ENCODE measurements at regions not wholly inside any gene's neighbourhood (a gene's known extent, or its start where the extent isn't known, plus 50 kb on each side); places are given as distances from the start of the nearest gene placed in this dataset.

DNA sequence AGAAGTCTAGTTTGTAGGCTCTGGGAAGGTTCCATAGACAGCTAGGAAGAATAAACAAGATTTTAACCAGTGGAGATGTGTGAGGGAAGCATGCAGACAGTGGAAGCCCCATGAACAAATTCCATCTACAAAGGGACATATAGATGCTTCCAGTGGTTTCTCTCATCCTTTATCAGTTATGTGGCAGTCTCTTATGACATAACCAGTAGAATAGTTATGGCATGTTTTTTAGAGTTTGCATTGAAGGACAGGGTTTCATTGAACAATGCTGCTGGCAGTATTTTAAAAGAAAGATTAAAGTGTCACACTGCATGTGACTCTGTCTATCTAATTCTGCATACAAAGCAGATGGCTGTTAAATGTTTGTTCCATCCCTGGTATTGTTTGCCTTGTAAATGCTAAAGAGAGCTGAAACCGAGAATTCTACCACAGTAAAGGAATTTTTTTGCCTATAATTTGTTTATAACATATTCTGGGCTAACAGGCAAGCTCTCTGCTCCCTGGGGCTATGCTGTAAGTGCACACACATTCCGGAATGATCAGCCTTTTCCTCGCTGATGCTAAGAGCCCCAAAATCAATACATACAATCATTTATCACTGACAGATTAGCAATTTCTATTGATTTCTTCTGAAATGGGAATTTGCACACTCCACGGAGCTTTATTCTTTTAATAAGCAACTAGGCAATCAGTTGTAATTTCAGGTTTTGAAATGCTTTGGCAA, 76.8 kb upstream of the PELI1 start:
- FAIRE-seq (no peak), DNase-seq (ENCODE audit: insufficient read length, low spot score) (no peak)

GRCh38 chr2:64221935-64222334, 77.7 kb upstream of the PELI1 start:
- FAIRE-seq (no peak), DNase-seq (ENCODE audit: insufficient read length, low spot score) (no peak)

- FAIRE-seq (no peak), DNase-seq (ENCODE audit: insufficient read length, low spot score) (no peak)
Observed at GRCh38 chr2:64222351-64222750, 78.1 kb upstream of the PELI1 start.

GRCh38 chr2:64223055-64223454, 78.8 kb upstream of the PELI1 start:
- FAIRE-seq (peak; percentile 95), DNase-seq (ENCODE audit: insufficient read length, low spot score) (no peak)

- DNase-seq (ENCODE audit: insufficient read length, low spot score): no peak
- no peak for FAIRE-seq
Observed at GRCh38 chr2:64225491-64225890, 81.3 kb upstream of the PELI1 start.

- no peak for DNase-seq (ENCODE audit: insufficient read length, low spot score)
- FAIRE-seq: no peak
Observed at GRCh38 chr2:64226611-64227010, 82.4 kb upstream of the PELI1 start.

DNA sequence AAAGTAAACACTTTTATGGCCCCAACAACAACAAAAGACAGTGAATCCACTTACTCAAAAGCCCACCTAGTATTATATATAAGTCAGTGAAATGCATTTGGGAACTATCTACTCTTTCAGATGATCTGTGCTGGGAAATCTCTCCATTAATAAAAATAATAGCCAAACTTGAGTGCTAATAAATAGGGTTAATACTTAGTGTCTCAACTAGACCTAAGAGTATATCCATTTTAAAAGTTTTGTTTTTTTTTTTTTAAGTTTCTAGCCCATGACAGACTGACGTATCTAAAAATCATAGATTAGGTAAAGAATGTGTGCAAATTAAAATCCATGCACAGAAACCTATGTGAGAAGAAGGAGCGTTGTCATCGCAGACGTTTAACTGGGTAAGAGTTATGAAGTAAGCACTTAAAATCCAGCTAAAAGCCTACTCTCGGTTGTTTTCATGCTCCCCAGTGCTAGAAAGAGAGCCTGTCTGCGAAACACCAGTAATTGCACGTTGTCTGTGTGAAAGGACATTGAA, 83.4 kb upstream of the PELI1 start:
- FAIRE-seq: no peak
- DNase-seq (ENCODE audit: insufficient read length, low spot score): no peak

DNA sequence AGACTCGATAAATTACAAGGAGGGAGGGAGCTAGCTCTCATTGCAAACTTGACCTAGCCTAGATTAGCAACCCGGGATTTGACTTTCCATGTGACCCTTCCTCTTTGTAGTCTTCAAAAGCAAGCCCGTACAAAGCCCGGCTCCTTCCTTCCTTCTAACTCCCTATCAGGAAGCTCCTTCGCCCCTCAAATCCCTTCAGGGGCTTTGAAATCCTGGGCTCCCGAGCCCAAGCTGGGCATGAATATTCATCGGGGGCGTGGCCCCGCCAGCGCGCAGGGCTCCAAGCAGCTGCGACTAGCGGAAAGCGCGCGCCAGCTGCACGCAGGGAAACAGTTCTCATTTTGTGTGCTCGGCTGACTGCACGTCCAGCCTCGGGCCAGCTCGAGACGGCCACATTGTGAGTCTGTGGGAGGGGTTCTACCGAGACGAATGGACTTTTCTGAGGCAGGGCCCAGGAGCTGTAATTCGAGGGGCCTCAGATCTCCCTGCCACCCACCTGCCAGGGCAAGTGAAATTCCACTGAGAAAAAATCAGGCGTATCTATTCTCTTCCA, 84.0 kb upstream of the PELI1 start:
- FAIRE-seq: peak; percentile 99
- DNase-seq (ENCODE audit: insufficient read length, low spot score): peak; percentile 52

GRCh38 chr2:64228918-64229317, 84.7 kb upstream of the PELI1 start:
- FAIRE-seq: peak; percentile 40

GRCh38 chr2:64230540-64230939, 86.3 kb upstream of the PELI1 start:
- DNase-seq (ENCODE audit: insufficient read length, low spot score) (no peak), FAIRE-seq (no peak)

More at GRCh38 chr2:64228918-64229317, 84.7 kb upstream of the PELI1 start:
- no peak for DNase-seq (ENCODE audit: insufficient read length, low spot score)

DNA sequence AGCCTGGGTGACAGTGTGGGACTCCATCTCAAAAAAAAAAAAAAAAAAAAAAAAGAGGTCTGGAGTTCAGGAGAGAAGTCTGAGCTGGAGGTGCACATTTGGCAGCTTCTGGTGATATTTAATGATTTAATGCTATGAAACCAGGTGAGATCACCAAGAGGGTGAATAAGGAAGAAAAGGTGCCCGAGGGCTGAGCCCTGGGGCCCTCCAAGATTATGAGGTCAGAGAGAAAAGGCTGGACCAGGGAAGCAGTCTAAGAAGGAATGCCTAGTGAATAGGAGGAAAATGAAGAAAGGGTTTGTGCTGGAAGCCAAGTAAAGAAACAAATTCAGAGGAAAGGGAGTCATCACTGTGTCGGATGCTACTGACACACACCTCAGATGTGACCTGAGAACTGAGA, 88.0 kb upstream of the PELI1 start:
- FAIRE-seq: no peak
- DNase-seq (ENCODE audit: insufficient read length, low spot score): no peak

- FAIRE-seq (peak; percentile 37), DNase-seq (ENCODE audit: insufficient read length, low spot score) (no peak)
Observed at GRCh38 chr2:64233376-64233922, 89.2 kb upstream of the PELI1 start.

- no peak for DNase-seq (ENCODE audit: insufficient read length, low spot score)
- no peak for FAIRE-seq
Observed at GRCh38 chr2:64234150-64234549, 89.9 kb upstream of the PELI1 start.

DNA sequence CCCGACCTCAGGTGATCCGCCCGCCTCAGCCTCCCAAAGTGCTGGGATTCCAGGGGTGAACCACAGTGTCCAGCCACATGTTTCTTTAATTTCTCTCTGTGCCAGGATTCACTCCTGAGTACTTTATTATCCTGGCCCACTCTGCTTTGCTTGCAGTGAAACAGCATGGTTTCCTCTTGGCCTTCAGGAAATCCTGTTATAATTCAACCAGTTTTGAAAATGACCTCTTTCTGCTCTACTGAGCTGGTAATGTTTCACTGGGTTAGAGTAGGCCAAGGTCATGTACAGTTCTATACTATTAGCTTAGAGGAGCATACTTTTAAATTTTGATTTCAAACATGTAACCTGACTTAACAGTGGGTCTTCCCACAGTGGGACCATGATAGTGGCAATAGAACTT, 90.6 kb upstream of the PELI1 start:
- FAIRE-seq: peak; percentile 99
- DNase-seq (ENCODE audit: insufficient read length, low spot score): no peak

- DNase-seq (ENCODE audit: insufficient read length, low spot score) (no peak), FAIRE-seq (no peak)
Observed at GRCh38 chr2:64237266-64237665, 93.0 kb upstream of the PELI1 start.

GRCh38 chr2:64238799-64239198, 94.6 kb upstream of the PELI1 start:
- FAIRE-seq: no peak
- DNase-seq (ENCODE audit: insufficient read length, low spot score): no peak

DNA sequence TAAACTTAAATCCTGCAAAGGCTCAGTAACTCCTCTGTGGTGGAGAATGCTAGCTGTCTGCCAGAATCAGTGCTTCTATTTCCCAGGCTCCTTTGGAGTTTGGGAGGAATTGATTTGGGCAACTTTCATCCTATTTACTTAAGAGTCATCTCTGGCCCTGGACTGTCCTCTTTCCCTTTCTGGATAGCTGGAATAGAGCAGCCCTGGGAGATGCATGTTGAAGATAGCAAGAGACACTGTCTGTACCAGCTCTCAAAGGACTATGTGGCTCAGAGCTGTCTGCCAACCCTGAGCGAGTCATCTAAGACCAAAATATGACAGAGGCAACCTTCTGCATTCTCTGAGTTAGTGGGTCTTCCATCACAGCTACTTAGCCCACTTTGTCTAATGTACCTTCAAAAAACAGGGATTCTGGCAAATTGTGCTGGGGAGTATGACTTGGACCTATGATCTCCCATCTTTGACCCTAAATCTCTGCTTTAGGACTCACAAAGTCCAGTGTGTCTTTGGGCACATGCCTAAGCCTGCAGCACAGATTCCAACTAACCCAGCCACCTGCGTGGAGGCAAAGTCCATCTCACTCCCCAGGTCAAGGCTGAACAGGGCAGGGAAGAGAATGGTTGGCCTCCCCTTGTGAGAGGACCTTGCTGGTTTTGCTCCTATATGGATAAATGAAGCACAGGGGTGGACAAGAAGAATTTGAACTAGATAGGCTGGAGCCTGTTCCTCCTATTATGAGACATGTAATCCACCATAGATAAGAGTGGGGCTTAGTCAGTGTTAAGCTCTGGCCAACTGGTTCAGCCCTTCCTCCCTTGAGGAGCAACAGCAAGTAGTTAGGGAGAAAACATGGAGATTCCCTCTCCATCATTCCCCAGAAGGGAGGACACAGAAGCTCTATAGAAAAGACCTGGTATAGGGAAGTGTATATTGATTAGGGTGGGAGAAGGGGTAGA, 99.1 kb upstream of the PELI1 start:
- DNase-seq (ENCODE audit: insufficient read length, low spot score) (no peak), FAIRE-seq (no peak)

DNA sequence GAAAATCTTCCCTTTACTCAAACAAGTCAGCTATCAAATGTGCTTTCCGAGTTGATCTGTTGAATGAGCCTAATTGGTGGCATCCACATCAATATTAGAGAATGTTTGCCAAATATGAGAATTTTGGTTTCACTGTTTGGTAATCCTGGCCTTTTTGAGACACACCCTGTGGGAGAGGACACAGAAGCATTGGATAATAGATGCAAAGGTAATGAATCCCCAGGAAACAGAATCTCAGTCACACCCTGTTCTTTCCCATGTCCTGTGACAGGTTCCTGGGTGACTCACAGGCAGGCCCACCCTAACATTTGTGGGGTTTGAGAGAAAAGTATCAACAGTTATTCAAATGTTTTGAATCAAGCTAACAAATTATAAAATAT, 99.8 kb upstream of the PELI1 start:
- no peak for DNase-seq (ENCODE audit: insufficient read length, low spot score)
- FAIRE-seq: no peak

DNA sequence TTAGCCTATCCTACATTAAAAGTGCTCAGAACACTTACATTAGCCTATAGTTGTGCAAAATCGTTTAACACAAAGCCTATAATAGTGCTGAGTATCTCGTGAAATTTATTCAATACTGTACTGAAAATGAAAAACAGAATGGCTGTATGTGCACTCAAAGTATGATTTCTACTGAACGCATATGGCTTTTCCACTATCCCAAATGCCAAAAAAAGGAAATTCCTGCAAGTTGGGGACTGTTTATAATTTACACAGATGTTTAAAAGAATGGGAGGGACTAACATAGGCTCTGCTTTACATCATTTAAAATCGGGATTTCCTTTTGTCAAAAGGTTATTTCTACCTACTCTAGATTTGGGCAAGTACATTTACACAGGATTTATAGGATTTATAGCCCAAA, 101.4 kb upstream of the PELI1 start:
- FAIRE-seq (no peak), DNase-seq (ENCODE audit: insufficient read length, low spot score) (no peak)

DNA sequence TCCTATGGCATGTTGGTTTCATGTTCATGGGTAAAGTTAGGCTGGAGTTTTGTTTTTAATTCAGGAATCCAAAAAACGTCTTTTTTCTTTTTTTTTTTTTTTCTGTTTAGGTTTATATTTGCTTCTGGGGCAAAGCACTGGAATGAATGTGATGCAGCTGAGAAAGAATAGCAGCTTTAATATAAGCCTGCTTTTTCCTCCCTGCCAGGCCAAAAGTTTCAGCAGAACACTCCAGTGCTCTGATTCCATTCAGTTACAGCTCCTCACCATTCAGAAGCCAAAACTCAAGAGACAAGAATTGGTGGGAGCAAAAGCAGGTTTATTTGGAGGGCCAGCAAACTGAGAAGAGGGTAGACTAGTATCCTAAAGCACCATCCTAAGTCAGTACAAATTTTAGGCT, 102.7 kb upstream of the PELI1 start:
- DNase-seq (ENCODE audit: insufficient read length, low spot score) (no peak), FAIRE-seq (no peak)

- DNase-seq (ENCODE audit: insufficient read length, low spot score): no peak
- FAIRE-seq: no peak
Observed at GRCh38 chr2:64249426-64249825, 105.2 kb upstream of the PELI1 start.

Measured in GM19239 (cell line).